ENCODE measurements at regions not wholly inside any gene's neighbourhood (a gene's known extent, or its start where the extent isn't known, plus 50 kb on each side); places are given as distances from the start of the nearest gene placed in this dataset.
A peak's percentile ranks its signal among the peaks of the same experiment; 100 is the strongest.

- ChIA-PET CTCF (interaction anchor here (0.6 to 1.5 kb wide), 8 partner anchors 68 to 724 kb away, joined by 3 to 4 read pairs (median 3); no protein-coding TSS in a partner anchor), POLR2A (no interaction called here)
- Mint-ChIP-seq H3K9me3 (no peaks in the 10 kb centered on the region), H3K27me3 (ENCODE audit: low read depth) (no peaks in the 10 kb centered on the region; the same call in 1 of the 2 replicates), H3K36me3 (no peaks in the 10 kb centered on the region), H3K4me3 (no peak overlapping the region), H3K27ac (peak overlapping the region; percentile 21; the same call in 1 of the 2 replicates), H3K4me1 (peaks cover 28% of the 10 kb centered on the region)
- TF ChIP-seq MYBL2 (CRISPR knock-in tag; IDR thresholded peaks at IDR 0.05) (no peak), IRF2 (CRISPR knock-in tag; IDR thresholded peaks at IDR 0.05; ENCODE audit: borderline replicate concordance, low read depth) (no peak), ATF2 (CRISPR knock-in tag; IDR thresholded peaks at IDR 0.05; ENCODE audit: borderline replicate concordance, low read depth) (no peak), USF2 (CRISPR knock-in tag; IDR thresholded peaks at IDR 0.05) (no peak), TP53 (CRISPR knock-in tag; IDR thresholded peaks at IDR 0.05) (no peak), RORB (CRISPR knock-in tag; IDR thresholded peaks at IDR 0.05) (no peak), AR (CRISPR knock-in tag; IDR thresholded peaks at IDR 0.05) (no peak), FOXK1 (CRISPR knock-in tag; IDR thresholded peaks at IDR 0.05) (no peak), PRRX2 (CRISPR knock-in tag; IDR thresholded peaks at IDR 0.05) (no peak), ATF1 (CRISPR knock-in tag; IDR thresholded peaks at IDR 0.05) (no peak)
- DNase-seq (ENCODE audit: low spot score) (no peak), ATAC-seq (no peak; the same call in 1 of the 2 replicates)
Measured at GRCh38 chr2:175372704-175373701, 191.5 kb upstream of the ATP5MC3 start.

- H3K36me3 Mint-ChIP-seq: no peaks in the 10 kb centered on the region
- POLR2A ChIA-PET: no interaction called here
- H3K9me3 Mint-ChIP-seq: no peaks in the 10 kb centered on the region
- no peak for ATAC-seq
- TF ChIP-seq SP1 (CRISPR knock-in tag; conservative IDR thresholded peaks at IDR 0.05): no peak
- TF ChIP-seq HMGA2 (CRISPR knock-in tag; IDR thresholded peaks at IDR 0.05): no peak
- no peak for TF ChIP-seq FOXP4 (CRISPR knock-in tag; IDR thresholded peaks at IDR 0.05)
- TF ChIP-seq CTCF (IDR thresholded peaks at IDR 0.05): no peak
- TF ChIP-seq STAT6 (CRISPR knock-in tag; conservative IDR thresholded peaks at IDR 0.05; ENCODE audit: low read depth): no peak
- no peak for TF ChIP-seq ZNF232 (CRISPR knock-in tag; IDR thresholded peaks at IDR 0.05)
- no peak for TF ChIP-seq ZNF263 (CRISPR knock-in tag; IDR thresholded peaks at IDR 0.05; ENCODE audit: low read depth)
- TF ChIP-seq NFE2L1 (CRISPR knock-in tag; IDR thresholded peaks at IDR 0.05): no peak
- peaks cover 28% of the 10 kb centered on the region for H3K4me1 Mint-ChIP-seq
- no peak overlapping the region for H3K27ac Mint-ChIP-seq
- H3K4me3 Mint-ChIP-seq: no peak overlapping the region
- DNase-seq (ENCODE audit: low spot score): no peak
- CTCF ChIA-PET: interaction anchor here (1.1 kb wide), 1 partner anchor 726 kb away, joined by 4 read pairs; no protein-coding TSS in a partner anchor
- H3K27me3 Mint-ChIP-seq (ENCODE audit: low read depth): no peaks in the 10 kb centered on the region; the same call in 1 of the 2 replicates
Measured at GRCh38 chr2:175371378-175371777, 189.9 kb upstream of the ATP5MC3 start.
